Peyer's patch (tissue), 4 donors: ENCODE measurements at regions not wholly inside any gene's neighbourhood (a gene's known extent, or its start where the extent isn't known, plus 50 kb on each side); places are given as distances from the start of the nearest gene placed in this dataset.

Experiments used
- CTCF ChIP-seq, 6 experiments: fragments of 450-650 bp in 4 of 6; fragments of 200-600 bp in 2 of 6; sonication (generic) in 1 of 6; IDR thresholded peaks; one replicate each; pipeline ENCODE4 v1.5.1; 2017 to 2019; ENCODE audit warnings: antibody characterized with exemption in 6 of 6, mild to moderate bottlenecking in 3 of 6, moderate library complexity in 1 of 6
- POLR2A ChIP-seq, 2 donors: fragments of 450-650 bp; IDR thresholded peaks; one replicate each; pipeline ENCODE4 v1.5.1; 2017; ENCODE audit warnings: antibody characterized with exemption in 2 of 2, mild to moderate bottlenecking in 2 of 2, moderate library complexity in 2 of 2

GRCh38 chr12:73308747-73309146, 1036.6 kb downstream of the TRHDE start:
- TF ChIP-seq CTCF (IDR thresholded peaks at IDR 0.05) (no peak), POLR2A (IDR thresholded peaks at IDR 0.05) (no peak)
